ENCODE measurements at regions not wholly inside any gene's neighbourhood (a gene's known extent, or its start where the extent isn't known, plus 50 kb on each side); places are given as distances from the start of the nearest gene placed in this dataset.

- TF ChIP-seq CDX4 (CRISPR knock-in tag; IDR thresholded peaks at IDR 0.05; ENCODE audit: borderline replicate concordance) (no peak), ETV6 (CRISPR knock-in tag; IDR thresholded peaks at IDR 0.05) (no peak), GABPB1 (CRISPR knock-in tag; IDR thresholded peaks at IDR 0.05) (no peak), USF2 (CRISPR knock-in tag; IDR thresholded peaks at IDR 0.05) (no peak)
Measured at GRCh38 chr2:23138701-23139100, 246.3 kb upstream of the KLHL29 start.

All from WTC11 (cell line).